ENCODE measurements at regions not wholly inside any gene's neighbourhood (a gene's known extent, or its start where the extent isn't known, plus 50 kb on each side); places are given as distances from the start of the nearest gene placed in this dataset.

DNA sequence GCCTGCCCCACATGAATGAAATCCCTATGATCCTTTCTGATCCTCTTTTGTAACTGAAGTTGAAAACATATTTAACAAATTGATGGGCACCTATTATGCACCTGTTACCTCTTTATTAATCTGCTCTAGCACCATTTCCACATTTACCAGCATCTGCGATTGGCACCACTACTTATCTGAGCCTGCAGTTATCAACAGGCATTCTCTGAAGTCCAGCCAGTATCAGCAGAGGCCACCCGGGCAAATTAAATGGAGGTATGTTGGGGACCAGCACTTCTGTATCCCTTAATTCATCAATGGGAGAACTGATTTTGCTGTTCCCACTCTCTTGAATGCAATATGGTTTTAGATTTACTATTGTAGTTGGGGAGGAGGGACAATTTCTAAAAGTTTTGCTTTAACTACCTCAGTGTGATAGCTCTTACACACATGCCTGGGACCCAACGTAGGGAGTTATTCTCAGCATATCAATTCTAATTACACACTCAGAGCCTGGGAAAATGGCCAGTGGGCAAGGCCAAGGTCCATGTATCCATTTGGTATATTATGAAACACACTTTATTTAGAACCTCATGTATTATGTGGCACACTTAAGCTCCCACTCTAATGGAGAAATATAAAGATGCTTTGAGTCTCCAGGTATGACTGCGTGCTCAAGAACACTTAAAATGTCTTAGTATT lies 1927.1 kb upstream of the PCDH7 start:
- TF ChIP-seq POLR2A (IDR thresholded peaks at IDR 0.05; ENCODE audit: low read length) (no peak), GATA1 (IDR thresholded peaks at IDR 0.05; ENCODE audit: low read depth, low read length) (no peak)
